Activated CD4-positive, alpha-beta T cell treated with anti-CD3 and anti-CD28 coated beads for 4 hours (primary cell): ENCODE measurements at regions not wholly inside any gene's neighbourhood (a gene's known extent, or its start where the extent isn't known, plus 50 kb on each side); places are given as distances from the start of the nearest gene placed in this dataset.

Experiments
- DNase-seq, 2 donors: peaks; one replicate each; pipeline ENCODE4 v3.0.0-alpha.2; 2020

DNA sequence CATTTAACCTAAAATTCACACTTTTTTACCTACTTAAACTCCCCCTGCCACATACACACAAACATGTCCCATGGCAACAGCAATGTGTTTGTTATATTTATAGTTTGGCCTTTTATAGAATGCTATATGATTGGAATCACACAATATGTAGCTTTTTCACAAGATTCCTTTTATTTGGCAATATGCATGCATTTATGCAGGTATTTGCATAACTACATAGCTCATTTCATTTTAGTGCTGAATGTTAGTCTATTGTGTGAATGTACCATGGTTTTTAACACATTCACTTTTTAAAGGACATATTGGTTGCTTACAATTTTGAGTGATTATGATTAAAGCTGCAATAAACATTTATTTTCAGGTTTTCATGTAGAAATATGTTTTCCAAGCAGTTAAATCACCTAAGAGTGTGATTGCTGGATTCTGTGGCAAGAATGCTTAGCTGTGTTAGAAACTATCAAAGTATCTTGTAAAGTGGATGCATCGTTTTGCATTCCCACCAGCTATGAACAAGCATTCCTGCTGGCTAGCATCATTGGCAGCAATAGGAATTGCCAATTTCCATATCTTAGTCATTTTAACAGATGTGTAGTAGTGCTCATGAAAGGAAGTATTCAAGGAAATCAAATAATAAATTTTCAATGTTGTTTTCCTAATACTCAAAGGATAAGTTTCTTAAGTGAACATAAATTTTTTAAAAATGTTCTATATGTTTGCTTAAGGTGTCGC is 557.0 kb downstream of the SLITRK1 start:
- no peak for DNase-seq

DNA sequence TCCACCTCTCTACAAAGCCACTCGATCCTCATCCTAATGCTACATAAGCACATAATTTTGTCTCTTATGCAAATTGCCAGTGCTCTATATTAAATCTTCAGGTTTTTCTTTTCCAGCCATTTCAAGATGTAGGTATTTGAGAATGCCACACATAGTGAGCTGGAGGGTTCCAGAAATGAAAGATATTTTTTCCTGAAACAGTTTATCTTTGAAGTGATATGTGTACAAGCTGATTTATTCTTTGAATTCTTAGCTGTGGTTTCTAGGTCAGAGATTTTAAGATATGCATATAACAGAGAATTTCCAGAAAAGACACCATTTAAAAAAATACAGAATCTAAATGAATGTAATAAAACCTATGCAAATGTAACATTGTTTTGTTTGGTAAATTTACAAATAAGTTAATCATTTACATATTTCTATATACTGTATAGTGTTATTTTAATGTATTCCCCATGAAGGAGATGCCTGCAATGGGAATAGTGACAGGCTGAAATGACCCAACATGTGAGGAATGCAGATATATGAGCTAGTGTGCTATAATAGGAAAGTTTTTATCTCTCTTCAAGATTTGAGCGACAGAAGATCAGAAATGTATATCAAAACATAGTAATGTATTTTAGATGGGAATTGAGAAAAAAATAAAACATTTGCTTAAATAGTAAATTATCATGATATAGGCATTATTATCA is 570.2 kb downstream of the SLITRK1 start:
- DNase-seq: no peak

GRCh38 chr13:83298617-83299016 is 583.7 kb downstream of the SLITRK1 start:
- DNase-seq: no peak

GRCh38 chr13:83297586-83298290 is 584.5 kb downstream of the SLITRK1 start:
- DNase-seq: no peak

DNA sequence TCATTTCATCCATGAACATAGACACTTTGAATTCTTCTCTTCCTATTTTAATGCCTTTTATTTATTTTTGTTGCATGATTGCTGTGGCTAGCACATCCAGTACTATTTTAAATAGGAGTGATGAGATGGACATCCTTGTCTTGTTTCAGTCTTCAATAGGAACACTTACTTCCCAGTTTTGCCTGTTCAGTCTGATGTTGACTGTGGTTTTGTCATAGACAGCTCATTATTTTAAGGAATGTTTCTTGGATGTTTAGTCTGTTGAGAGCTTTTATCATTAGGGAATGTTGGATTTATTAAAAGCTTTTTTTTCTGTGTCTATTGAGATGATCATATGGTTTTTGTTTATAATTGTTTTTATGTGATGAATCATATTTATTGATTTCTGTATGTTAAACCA is 586.6 kb downstream of the SLITRK1 start:
- DNase-seq: no peak

DNA sequence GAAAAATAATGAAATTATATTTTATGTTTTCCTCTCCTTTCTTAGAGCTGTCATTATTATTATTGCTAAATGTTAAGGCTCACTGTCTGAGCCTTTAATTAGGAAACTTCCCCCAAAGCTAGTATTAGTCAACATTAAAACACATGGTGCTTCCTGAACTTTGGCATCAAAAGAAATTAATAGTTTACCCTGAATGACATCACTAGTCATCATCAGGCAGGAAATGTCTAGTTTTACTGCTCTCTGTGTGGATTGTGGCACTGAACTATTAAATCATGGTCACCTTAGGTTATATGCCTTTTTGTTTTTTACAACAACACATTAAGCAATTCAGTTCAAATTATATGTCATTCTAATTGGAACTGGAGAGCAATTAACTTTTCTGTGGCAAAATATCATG is 595.5 kb downstream of the SLITRK1 start:
- DNase-seq: no peak

- DNase-seq: no peak
These were observed 600.6 kb downstream of the SLITRK1 start for GRCh38 chr13:83281654-83282053.

DNA sequence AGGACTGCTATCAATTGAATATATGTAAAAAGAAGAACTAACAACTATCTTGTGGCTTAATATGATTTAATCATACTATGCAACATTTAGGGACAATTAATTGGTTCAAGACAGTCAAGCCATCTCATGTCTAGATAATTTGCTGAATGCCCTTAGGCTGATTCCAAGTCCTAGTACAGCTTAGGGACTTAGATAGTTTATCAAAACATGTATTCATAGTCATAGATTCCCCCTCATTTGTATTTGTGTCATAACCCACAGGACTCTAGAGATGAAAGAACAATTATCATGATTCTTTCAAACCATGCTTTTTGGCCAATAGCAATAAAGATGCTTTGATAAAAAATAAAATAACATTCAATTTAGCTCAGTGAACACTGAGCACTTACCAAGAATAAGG is 607.6 kb downstream of the SLITRK1 start:
- DNase-seq: no peak

DNA sequence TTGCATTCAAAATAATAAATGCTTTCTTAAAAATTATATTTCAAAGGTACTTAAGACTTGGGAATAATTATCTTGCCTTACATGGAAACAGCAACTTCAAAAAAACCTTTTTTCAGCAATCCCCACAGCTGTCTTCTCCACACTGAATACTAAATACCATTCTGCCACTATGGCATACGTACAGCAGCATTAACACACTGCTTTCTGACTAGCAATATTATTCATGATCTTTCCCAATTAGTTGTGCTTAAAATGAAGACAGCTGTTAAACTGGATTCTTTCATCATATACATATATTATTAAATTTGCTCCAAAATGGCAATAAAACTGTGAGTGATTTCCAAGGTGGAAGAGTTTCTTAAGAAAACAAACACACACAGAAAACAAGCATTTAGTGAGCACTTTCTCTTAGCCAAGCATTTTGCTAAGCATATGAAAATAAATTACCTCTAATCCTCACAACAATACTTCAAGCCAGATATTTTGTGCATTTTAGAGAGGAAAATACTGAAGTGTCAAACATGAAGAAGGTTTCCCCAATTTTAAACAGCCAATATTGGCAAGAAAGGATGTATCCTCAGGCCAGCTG is 609.5 kb downstream of the SLITRK1 start:
- no peak for DNase-seq

DNA sequence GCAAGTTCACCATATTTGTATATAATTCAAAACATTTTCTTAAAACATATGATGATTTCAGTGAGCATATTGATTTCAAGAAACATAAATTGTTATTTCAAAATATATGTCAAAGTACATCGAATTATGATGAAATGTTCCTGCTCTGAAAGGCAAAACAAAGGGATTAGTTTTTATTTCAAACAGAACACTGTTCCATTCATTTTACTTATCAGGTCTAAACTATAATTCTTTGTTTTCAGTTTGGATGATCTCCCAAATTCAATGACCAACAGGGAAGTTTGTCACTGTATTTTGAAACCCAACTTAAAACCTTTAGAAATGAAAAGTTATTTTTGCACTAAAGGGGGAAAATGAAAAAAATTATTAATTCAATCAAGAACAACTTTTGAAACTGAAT is 610.2 kb downstream of the SLITRK1 start:
- no peak for DNase-seq

DNA sequence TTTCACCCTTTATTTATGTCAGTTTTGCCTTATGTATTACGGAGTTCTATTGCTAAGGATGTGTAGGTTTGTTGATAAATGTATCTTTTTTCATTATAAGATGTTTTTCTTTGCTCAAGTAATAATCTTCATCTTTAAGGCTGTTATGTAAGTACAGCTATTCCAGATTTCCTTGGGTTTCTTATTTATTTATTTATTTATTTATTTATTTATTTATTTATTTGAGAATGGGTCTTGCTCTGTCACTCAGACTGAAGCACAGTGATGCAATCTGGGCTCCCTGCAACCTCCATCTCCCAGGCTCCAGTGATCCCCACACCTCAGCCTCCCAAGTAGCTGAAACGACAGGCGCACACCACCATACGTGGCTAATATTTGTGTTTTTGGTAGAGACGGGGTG is 617.0 kb downstream of the SLITRK1 start:
- no peak for DNase-seq

DNA sequence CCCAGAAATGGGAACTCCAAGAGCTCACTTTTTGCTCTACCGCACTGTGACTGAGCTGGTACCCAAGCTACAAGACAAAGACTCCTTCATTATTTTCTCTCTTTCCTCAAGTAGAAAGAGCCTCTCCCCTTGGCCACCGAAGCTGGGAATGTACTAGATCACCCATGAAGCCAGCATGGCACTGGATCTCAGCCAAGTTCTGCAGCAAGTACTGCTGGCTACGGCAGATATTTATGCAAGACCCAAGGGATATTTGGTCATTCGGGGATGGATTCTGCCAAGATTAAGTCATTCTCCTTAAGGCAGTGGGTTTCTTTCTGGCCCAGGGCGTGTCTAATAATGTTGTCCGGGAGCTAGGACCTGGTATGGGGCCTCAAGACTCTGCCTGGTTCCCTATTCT is 633.5 kb downstream of the SLITRK1 start:
- no peak for DNase-seq

DNA sequence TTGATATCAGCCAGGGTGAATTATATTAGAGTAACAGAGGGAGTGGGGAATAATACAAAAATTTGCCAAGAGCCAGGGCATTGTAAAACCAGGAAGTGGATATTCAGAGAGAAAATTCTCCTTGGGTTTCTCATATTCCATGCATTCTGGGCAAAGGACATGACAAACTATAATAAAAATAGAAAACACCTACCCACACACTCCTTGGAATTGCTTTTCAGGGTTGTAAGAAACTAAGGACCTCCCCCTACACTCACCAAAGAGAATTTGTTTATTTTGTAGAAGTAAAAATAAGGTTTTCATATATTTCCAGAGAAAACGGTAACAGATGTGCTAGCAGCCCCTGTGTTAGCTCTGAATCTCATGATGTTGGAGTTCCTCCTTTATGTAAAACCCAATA is 649.6 kb downstream of the SLITRK1 start:
- DNase-seq: no peak

- DNase-seq: no peak
These were observed 652.5 kb downstream of the SLITRK1 start for GRCh38 chr13:83229574-83230305.

- DNase-seq: no peak
These were observed 658.7 kb downstream of the SLITRK1 start for GRCh38 chr13:83223546-83223945.

GRCh38 chr13:83221813-83222241 is 660.4 kb downstream of the SLITRK1 start:
- DNase-seq: no peak

DNA sequence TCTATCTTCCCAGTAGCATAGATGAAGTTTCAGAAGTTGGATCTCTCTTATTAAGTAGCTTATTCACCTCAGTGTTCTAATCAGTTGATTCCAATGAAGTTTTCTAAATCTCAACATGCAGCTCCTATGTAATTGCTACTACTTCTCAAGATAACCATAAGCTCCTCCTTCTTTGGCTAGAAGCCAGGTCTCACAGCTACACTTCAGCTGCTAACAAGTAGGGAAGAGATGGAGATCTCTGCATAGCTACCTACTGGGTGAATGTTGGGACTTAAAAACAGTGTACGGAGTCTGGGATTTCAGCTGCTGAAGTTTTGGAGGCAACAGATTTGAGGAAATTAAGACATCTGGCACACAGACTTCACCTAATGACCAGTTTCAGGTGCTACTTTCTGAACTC is 661.0 kb downstream of the SLITRK1 start:
- no peak for DNase-seq

- no peak for DNase-seq
These were observed 662.0 kb downstream of the SLITRK1 start for GRCh38 chr13:83220241-83220640.

GRCh38 chr13:83219832-83220231 is 662.4 kb downstream of the SLITRK1 start:
- DNase-seq: no peak

DNA sequence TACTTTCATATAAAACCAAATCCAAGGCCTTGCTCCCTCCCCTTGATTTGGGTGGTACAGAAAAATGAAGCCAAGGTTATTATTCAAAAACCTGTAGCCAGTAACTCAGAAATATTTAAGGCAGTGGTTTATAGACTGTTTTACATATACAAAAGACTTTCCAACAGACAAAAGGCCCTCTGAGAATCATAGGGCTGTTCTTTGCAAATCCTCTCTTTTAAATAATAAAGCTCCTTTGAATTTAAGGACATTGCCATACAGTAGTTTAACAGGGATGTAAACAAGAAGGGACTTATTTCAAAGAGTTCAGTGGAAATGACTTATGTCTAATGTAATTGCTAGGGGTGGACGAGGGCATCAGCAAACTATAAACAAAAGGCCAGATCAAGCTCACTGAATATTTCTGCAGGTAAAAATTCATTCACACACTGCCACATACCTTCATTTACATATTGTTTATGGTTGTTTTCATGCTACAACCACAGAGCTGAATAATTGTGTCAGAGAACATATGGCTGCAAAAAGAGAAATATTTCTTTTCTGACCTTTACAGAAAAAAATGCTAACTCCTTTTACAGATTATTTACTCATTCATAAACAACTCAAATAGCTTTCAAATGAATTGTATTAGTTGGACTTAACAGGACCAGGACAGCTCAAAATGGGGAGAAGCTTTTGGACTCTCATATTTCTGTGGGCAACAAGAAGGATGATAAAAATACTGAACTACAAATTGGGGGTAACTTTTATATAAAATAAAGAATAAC is 665.6 kb downstream of the SLITRK1 start:
- no peak for DNase-seq

- DNase-seq: no peak
These were observed 666.6 kb downstream of the SLITRK1 start for GRCh38 chr13:83215627-83216026.

- DNase-seq: no peak
These were observed 667.8 kb downstream of the SLITRK1 start for GRCh38 chr13:83214452-83214851.
